Trophoblast cell (in vitro differentiated cells and primary cell): ENCODE measurements at regions not wholly inside any gene's neighbourhood (a gene's known extent, or its start where the extent isn't known, plus 50 kb on each side); places are given as distances from the start of the nearest gene placed in this dataset.

Source experiments
- DNase-seq, 2 donors: peaks; one replicate each; pipeline ENCODE4 v3.0.0-alpha.2; 2016
- H2AFZ ChIP-seq: 2 replicates; pipeline ENCODE4 v1.6.1; 2013; ENCODE audit warnings: low read length, moderate library complexity, mild to moderate bottlenecking; ENCODE audit not compliant: insufficient read depth, poor library complexity
- H2AK5ac ChIP-seq: 2 replicates; pipeline ENCODE4 v1.6.1; 2013; ENCODE audit warnings: mild to moderate bottlenecking, low read length
- H2BK120ac ChIP-seq: 2 replicates; pipeline ENCODE4 v1.6.1; 2013; ENCODE audit warnings: low read length, mild to moderate bottlenecking, moderate library complexity; ENCODE audit not compliant: insufficient read depth, poor library complexity
- H2BK12ac ChIP-seq: 2 replicates; pipeline ENCODE4 v1.6.1; 2013; ENCODE audit warnings: mild to moderate bottlenecking, low read length, moderate library complexity
- H2BK5ac ChIP-seq: 2 replicates; pipeline ENCODE4 v1.6.1; 2013; ENCODE audit warnings: low read length, low read depth, moderate library complexity, mild to moderate bottlenecking; ENCODE audit not compliant: poor library complexity
- H3K14ac ChIP-seq: 2 replicates; pipeline ENCODE4 v1.6.1; 2013; ENCODE audit warnings: mild to moderate bottlenecking, low read length
- H3K18ac ChIP-seq: 2 replicates; pipeline ENCODE4 v1.6.1; 2013; ENCODE audit warnings: mild to moderate bottlenecking, low read length
- H3K23ac ChIP-seq: 2 replicates; pipeline ENCODE4 v1.6.1; 2013; ENCODE audit warnings: low read length
- H3K27ac ChIP-seq: 2 replicates; pipeline ENCODE4 v1.5.1; 2013; ENCODE audit warnings: low read depth, mild to moderate bottlenecking, inconsistent platforms, low read length, moderate library complexity
- H3K27me3 ChIP-seq: 2 replicates; pipeline ENCODE4 v1.6.1; 2013; ENCODE audit warnings: inconsistent platforms, mild to moderate bottlenecking, low read length, moderate library complexity; ENCODE audit not compliant: insufficient read depth
- H3K36me3 ChIP-seq, 2 experiments: 1 replicate in 1 of 2; 2 replicates in 1 of 2; pipeline ENCODE4 v1.6.1; 2013; ENCODE audit warnings: low read length in 2 of 2, mild to moderate bottlenecking in 2 of 2, moderate library complexity in 1 of 2; ENCODE audit not compliant: insufficient read depth in 2 of 2, control insufficient read depth in 1 of 2
- H3K4ac ChIP-seq: 2 replicates; pipeline ENCODE4 v1.6.1; 2013; ENCODE audit warnings: low read depth, mild to moderate bottlenecking, low read length, moderate library complexity
- H3K4me1 ChIP-seq, 2 experiments: 1 replicate in 1 of 2; 2 replicates in 1 of 2; pipeline ENCODE4 v1.6.1; 2013; ENCODE audit warnings: low read length in 2 of 2, mild to moderate bottlenecking in 2 of 2, moderate library complexity in 1 of 2; ENCODE audit not compliant: insufficient read depth in 2 of 2, control insufficient read depth in 1 of 2
- H3K4me2 ChIP-seq: 2 replicates; pipeline ENCODE4 v1.6.1; 2013; ENCODE audit warnings: inconsistent platforms, mild to moderate bottlenecking, low read length, moderate library complexity
- H3K4me3 ChIP-seq: 2 replicates; pipeline ENCODE4 v1.5.1; 2013; ENCODE audit warnings: mild to moderate bottlenecking, low read depth, low read length, inconsistent platforms
- H3K79me1 ChIP-seq: one replicate; pipeline ENCODE4 v1.6.1; 2013; ENCODE audit warnings: low read length
- H3K79me2 ChIP-seq: 2 replicates; pipeline ENCODE4 v1.6.1; 2013; ENCODE audit warnings: low read length, mild to moderate bottlenecking; ENCODE audit not compliant: control insufficient read depth, insufficient read depth, poor library complexity
- H3K9ac ChIP-seq: 2 replicates; pipeline ENCODE4 v1.6.1; 2013; ENCODE audit warnings: mild to moderate bottlenecking, low read length
- H3K9me3 ChIP-seq: 2 replicates; pipeline ENCODE4 v1.6.1; 2013; ENCODE audit warnings: low read depth, mild to moderate bottlenecking, control low read depth, inconsistent platforms, low read length; ENCODE audit not compliant: insufficient read depth
- H4K12ac ChIP-seq: 2 replicates; pipeline ENCODE4 v1.6.1; 2013; ENCODE audit warnings: low read depth, mild to moderate bottlenecking, low read length, moderate library complexity
- H4K8ac ChIP-seq: 2 replicates; pipeline ENCODE4 v1.6.1; 2013; ENCODE audit warnings: low read depth, mild to moderate bottlenecking, low read length, moderate library complexity
- H4K91ac ChIP-seq: one replicate; pipeline ENCODE4 v1.6.1; 2013; ENCODE audit warnings: low read depth, mild to moderate bottlenecking, low read length, moderate library complexity
- WGBS: extraction: QIAGEN DNeasy Blood & Tissue Kit; methylation state at CpG from one replicate; pipeline ENCODE4 v1.1.7; 2013; ENCODE audit warnings: missing lambda C conversion rate; ENCODE audit not compliant: insufficient read length, insufficient coverage; ENCODE audit errors: extremely low coverage; 5-methylcytosine and 5-hydroxymethylcytosine counted together

- Histone ChIP-seq H3K79me1 (no peaks in the 10 kb centered on the region), H4K12ac (no peak overlapping the region), H3K9me3 (no peaks in the 10 kb centered on the region), H3K14ac (no peak overlapping the region), H3K27me3 (no peaks in the 10 kb centered on the region), H2AFZ (no peak overlapping the region), H3K79me2 (no peaks in the 10 kb centered on the region), H3K27ac (no peak overlapping the region), H2BK120ac (no peak overlapping the region), H4K91ac (no peak overlapping the region), H3K9ac (no peak overlapping the region), H3K4me3 (no peak overlapping the region), H3K23ac (no peak overlapping the region), H2BK12ac (no peak overlapping the region), H2AK5ac (no peak overlapping the region), H3K4me2 (no peak overlapping the region), H4K8ac (no peak overlapping the region), H2BK5ac (no peak overlapping the region), H3K4me1 (peaks cover 0 to 4% of the 10 kb centered on the region in 2 experiments), H3K18ac (no peak overlapping the region), H3K4ac (no peak overlapping the region), H3K36me3 (no peaks in the 10 kb centered on the region)
- DNase-seq: no peak
- WGBS: no CpG with 5 or more reads among the region's 1 CpG
Observed at GRCh38 chr2:167787021-167787420, 460.4 kb downstream of the STK39 start.

GRCh38 chr2:167785606-167786216 is 461.7 kb downstream of the STK39 start:
- no peak overlapping the region for H3K14ac ChIP-seq
- no peak overlapping the region for H4K8ac ChIP-seq
- no peak overlapping the region for H3K27ac ChIP-seq
- H2AK5ac ChIP-seq: no peak overlapping the region
- no peaks in the 10 kb centered on the region for H3K36me3 ChIP-seq
- H3K4me2 ChIP-seq: no peak overlapping the region
- no peak overlapping the region for H3K4ac ChIP-seq
- H3K4me1 ChIP-seq: peaks cover 0 to 4% of the 10 kb centered on the region in 2 experiments
- H3K79me1 ChIP-seq: no peaks in the 10 kb centered on the region
- H2AFZ ChIP-seq: no peak overlapping the region
- H3K79me2 ChIP-seq: no peaks in the 10 kb centered on the region
- no peaks in the 10 kb centered on the region for H3K9me3 ChIP-seq
- no peak overlapping the region for H3K4me3 ChIP-seq
- no peaks in the 10 kb centered on the region for H3K27me3 ChIP-seq
- H3K18ac ChIP-seq: no peak overlapping the region
- H3K23ac ChIP-seq: no peak overlapping the region
- no peak overlapping the region for H3K9ac ChIP-seq
- H4K91ac ChIP-seq: no peak overlapping the region
- no CpG with 5 or more reads among the region's 6 CpGs for WGBS
- H2BK12ac ChIP-seq: no peak overlapping the region
- H4K12ac ChIP-seq: no peak overlapping the region
- DNase-seq: no peak
- no peak overlapping the region for H2BK120ac ChIP-seq
- H2BK5ac ChIP-seq: no peak overlapping the region

- no peak overlapping the region for H4K8ac ChIP-seq
- no peaks in the 10 kb centered on the region for H3K79me1 ChIP-seq
- no peak overlapping the region for H2BK12ac ChIP-seq
- no peak overlapping the region for H2AK5ac ChIP-seq
- H3K9me3 ChIP-seq: no peaks in the 10 kb centered on the region
- no peak overlapping the region for H3K9ac ChIP-seq
- no peak overlapping the region for H2BK5ac ChIP-seq
- no peak for DNase-seq
- H3K36me3 ChIP-seq: no peaks in the 10 kb centered on the region
- WGBS: no CpG with 5 or more reads among the region's 3 CpGs
- H3K23ac ChIP-seq: no peak overlapping the region
- no peaks in the 10 kb centered on the region for H3K79me2 ChIP-seq
- H4K91ac ChIP-seq: no peak overlapping the region
- H2BK120ac ChIP-seq: no peak overlapping the region
- H3K18ac ChIP-seq: no peak overlapping the region
- H3K4me1 ChIP-seq: peaks cover 0 to 4% of the 10 kb centered on the region in 2 experiments
- no peaks in the 10 kb centered on the region for H3K27me3 ChIP-seq
- no peak overlapping the region for H3K4me2 ChIP-seq
- no peak overlapping the region for H4K12ac ChIP-seq
- no peak overlapping the region for H3K4ac ChIP-seq
- H3K27ac ChIP-seq: no peak overlapping the region
- no peak overlapping the region for H3K4me3 ChIP-seq
- H3K14ac ChIP-seq: no peak overlapping the region
- no peak overlapping the region for H2AFZ ChIP-seq
Observed at GRCh38 chr2:167784084-167784425, 463.3 kb downstream of the STK39 start.

GRCh38 chr2:167783261-167784083 is 463.9 kb downstream of the STK39 start:
- Histone ChIP-seq H3K4me3 (no peak overlapping the region), H2AK5ac (no peak overlapping the region), H3K27me3 (no peaks in the 10 kb centered on the region), H3K4me1 (peaks cover 0 to 4% of the 10 kb centered on the region in 2 experiments), H3K9ac (no peak overlapping the region), H2BK5ac (no peak overlapping the region), H3K27ac (no peak overlapping the region), H3K23ac (no peak overlapping the region), H3K4ac (no peak overlapping the region), H3K36me3 (no peaks in the 10 kb centered on the region), H4K8ac (no peak overlapping the region), H3K14ac (no peak overlapping the region), H3K18ac (no peak overlapping the region), H4K12ac (no peak overlapping the region), H2BK12ac (no peak overlapping the region), H3K9me3 (no peaks in the 10 kb centered on the region), H3K4me2 (no peak overlapping the region), H2AFZ (no peak overlapping the region), H3K79me2 (no peaks in the 10 kb centered on the region), H4K91ac (no peak overlapping the region), H3K79me1 (no peaks in the 10 kb centered on the region), H2BK120ac (no peak overlapping the region)
- DNase-seq: no peak
- no CpG with 5 or more reads among the region's 5 CpGs for WGBS
